ACC112 (cell line): ENCODE measurements at regions not wholly inside any gene's neighbourhood (a gene's known extent, or its start where the extent isn't known, plus 50 kb on each side); places are given as distances from the start of the nearest gene placed in this dataset.

Experiments used
- H2AFZ ChIP-seq: fragments of 200-600 bp; sonication (generic); one replicate; pipeline ENCODE4 v1.6.0; 2017; ENCODE audit warnings: antibody characterized with exemption, low read length; ENCODE audit not compliant: unreplicated experiment
- H3K27ac ChIP-seq: fragments of 200-600 bp; sonication (generic); 2 replicates; pipeline ENCODE4 v1.5.1; 2014; ENCODE audit warnings: low read depth, mild to moderate bottlenecking, antibody characterized with exemption, low read length, moderate library complexity
- H3K27me3 ChIP-seq: fragments of 200-600 bp; sonication (generic); 2 replicates; pipeline ENCODE4 v1.6.1; 2014; ENCODE audit warnings: mild to moderate bottlenecking, antibody characterized with exemption, low read length, moderate library complexity, mixed read lengths; ENCODE audit not compliant: insufficient read depth
- H3K36me3 ChIP-seq: fragments of 200-600 bp; sonication (generic); 2 replicates; pipeline ENCODE4 v1.6.1; 2016; ENCODE audit warnings: mild to moderate bottlenecking, antibody characterized with exemption, low read length, moderate library complexity, mixed read lengths; ENCODE audit not compliant: insufficient read depth
- H3K4me1 ChIP-seq: fragments of 200-600 bp; sonication (generic); one replicate; pipeline ENCODE4 v1.6.1; 2016; ENCODE audit warnings: low read length, mixed read lengths; ENCODE audit not compliant: insufficient read depth, unreplicated experiment, control insufficient read depth
- H3K4me3 ChIP-seq: fragments of 200-600 bp; sonication (generic); 2 replicates; pipeline ENCODE4 v1.5.1; 2014; ENCODE audit warnings: mild to moderate bottlenecking, low read depth, low read length
- H3K79me2 ChIP-seq: fragments of 200-600 bp; sonication (generic); one replicate; pipeline ENCODE4 v1.6.0; 2016; ENCODE audit warnings: low read length; ENCODE audit not compliant: control insufficient read depth, unreplicated experiment, insufficient read depth

DNA sequence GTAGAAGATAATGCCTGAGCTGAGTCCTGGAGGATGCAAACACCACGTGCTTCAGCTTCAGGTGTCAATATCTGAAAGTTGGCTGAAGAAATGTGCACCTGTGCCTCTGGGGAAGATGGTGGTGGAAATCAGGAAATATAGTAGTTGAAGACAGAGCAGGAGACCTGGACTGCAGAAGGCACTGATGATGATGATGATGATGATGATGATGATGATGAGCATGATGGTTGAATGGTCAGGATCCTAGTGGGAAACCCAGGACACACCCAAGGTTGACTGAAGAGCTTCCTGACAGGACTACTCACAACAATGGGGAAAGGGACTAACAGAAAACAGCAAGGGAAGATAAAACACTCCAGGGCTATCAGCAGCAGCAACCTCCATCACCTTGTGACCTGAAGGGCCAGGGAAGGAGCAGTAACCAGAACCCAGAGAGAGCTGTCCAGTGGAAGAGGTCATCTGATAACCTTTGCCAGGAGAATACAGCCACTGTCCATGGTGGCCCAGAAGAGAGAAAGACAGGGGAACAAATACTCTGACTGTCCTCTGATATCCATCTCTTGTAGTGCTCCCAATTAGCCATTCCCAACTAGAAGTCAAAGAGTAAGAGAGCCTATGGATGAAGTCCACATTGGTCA is 170.3 kb downstream of the TSHZ3 start:
- Histone ChIP-seq H2AFZ (no peak overlapping the region), H3K4me3 (no peak overlapping the region), H3K79me2 (no peaks in the 10 kb centered on the region), H3K4me1 (no peaks in the 10 kb centered on the region), H3K27ac (no peak overlapping the region), H3K27me3 (no peaks in the 10 kb centered on the region), H3K36me3 (no peaks in the 10 kb centered on the region)

- H3K27me3 ChIP-seq = no peaks in the 10 kb centered on the region
- H3K79me2 ChIP-seq = no peaks in the 10 kb centered on the region
- no peaks in the 10 kb centered on the region for H3K36me3 ChIP-seq
- H3K4me1 ChIP-seq = no peaks in the 10 kb centered on the region
- no peak overlapping the region for H3K4me3 ChIP-seq
- no peak overlapping the region for H2AFZ ChIP-seq
- H3K27ac ChIP-seq = no peak overlapping the region
Measured at GRCh38 chr19:31177246-31177645, 172.0 kb downstream of the TSHZ3 start.

DNA sequence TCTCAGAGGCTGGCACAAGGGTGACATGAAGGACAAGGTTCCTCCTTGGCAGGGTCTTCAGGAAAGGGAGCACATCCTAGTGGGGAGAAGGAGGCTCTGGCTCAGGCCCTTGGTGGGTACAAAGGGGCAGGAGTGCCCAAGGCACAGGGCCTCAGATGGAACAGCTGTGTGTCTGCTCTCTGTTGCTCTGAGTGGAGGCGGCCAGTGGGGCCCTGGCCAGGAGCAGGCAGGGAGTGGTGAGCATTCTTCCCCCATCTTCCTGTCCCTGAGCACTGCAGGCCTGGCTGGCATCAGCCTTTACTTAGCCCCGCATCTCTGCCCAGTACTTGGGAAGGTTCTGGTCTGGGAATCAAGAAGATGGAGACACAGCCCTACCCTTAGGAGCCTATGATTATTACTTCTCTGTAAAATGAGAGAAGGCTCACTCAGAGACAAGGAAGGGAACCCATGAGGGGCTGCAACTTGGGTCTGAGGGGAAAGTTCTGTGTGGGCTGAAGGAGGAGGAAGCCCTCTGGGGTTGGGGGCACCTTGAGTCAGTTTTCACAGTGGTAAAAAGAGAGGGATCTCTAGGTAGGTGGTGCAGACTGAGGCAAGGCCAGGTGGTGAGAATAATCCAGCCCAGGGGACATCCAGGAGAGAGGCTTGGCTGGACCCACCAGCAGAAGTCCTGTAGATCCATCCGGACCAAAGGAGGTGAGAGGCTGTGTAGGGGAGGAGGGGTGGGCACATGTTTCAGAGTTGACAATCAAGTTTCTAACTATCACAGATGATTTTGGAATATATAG is 173.5 kb downstream of the TSHZ3 start:
- H3K27me3 ChIP-seq = no peaks in the 10 kb centered on the region
- H3K4me3 ChIP-seq = no peak overlapping the region
- no peaks in the 10 kb centered on the region for H3K4me1 ChIP-seq
- H2AFZ ChIP-seq = no peak overlapping the region
- H3K36me3 ChIP-seq = no peaks in the 10 kb centered on the region
- H3K27ac ChIP-seq = no peak overlapping the region
- H3K79me2 ChIP-seq = no peaks in the 10 kb centered on the region

DNA sequence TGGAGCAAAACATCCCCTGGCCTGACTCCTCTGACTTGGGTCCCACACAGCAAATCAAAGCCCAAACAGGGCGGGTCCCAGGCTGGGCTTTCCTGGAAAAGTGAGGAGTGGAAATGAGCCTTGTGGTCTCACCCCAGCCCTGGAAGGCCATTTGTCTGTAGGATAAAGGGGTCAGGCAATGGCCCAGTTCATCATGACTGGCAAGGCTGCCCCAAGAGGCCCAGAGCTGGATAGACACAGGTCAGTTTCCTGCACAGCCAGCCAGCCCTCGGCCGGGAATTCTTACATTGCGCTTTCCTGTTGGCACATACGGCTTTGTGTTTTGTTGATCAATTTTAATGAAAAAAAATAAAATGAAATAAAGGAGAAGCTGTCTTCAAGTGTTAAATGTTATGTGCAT is 174.3 kb downstream of the TSHZ3 start:
- Histone ChIP-seq H3K79me2 (no peaks in the 10 kb centered on the region), H2AFZ (no peak overlapping the region), H3K27ac (no peak overlapping the region), H3K27me3 (no peaks in the 10 kb centered on the region), H3K4me3 (no peak overlapping the region), H3K4me1 (no peaks in the 10 kb centered on the region), H3K36me3 (no peaks in the 10 kb centered on the region)

- Histone ChIP-seq H2AFZ (no peak overlapping the region), H3K27me3 (no peaks in the 10 kb centered on the region), H3K4me1 (no peaks in the 10 kb centered on the region), H3K36me3 (no peaks in the 10 kb centered on the region), H3K27ac (no peak overlapping the region), H3K4me3 (no peak overlapping the region), H3K79me2 (no peaks in the 10 kb centered on the region)
Measured at GRCh38 chr19:31173991-31174390, 175.2 kb downstream of the TSHZ3 start.

- Histone ChIP-seq H3K4me3 (no peak overlapping the region), H2AFZ (no peak overlapping the region), H3K27me3 (no peaks in the 10 kb centered on the region), H3K79me2 (no peaks in the 10 kb centered on the region), H3K4me1 (no peaks in the 10 kb centered on the region), H3K36me3 (no peaks in the 10 kb centered on the region), H3K27ac (no peak overlapping the region)
Measured at GRCh38 chr19:31171936-31172335, 177.3 kb downstream of the TSHZ3 start.

DNA sequence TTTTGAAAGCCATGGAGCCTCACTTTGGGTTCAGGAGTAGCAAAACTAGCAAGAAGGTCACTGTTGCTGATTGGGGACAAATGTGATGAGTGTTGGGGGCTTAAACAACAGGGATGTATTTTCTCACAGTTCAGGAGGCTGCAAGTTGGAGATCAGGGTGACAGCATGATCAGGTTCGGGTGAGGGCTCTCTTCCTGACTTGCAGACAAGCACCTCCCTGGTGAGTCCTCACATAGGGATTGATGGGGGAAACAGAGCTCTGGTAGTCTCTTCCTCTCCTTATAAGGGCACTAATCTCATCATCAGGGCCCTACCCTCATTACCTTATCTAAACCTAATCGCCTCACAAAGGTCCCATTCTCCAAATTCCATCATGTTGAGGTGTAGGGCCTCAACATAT is 179.2 kb downstream of the TSHZ3 start:
- Histone ChIP-seq H3K27me3 (no peaks in the 10 kb centered on the region), H2AFZ (no peak overlapping the region), H3K27ac (no peak overlapping the region), H3K4me3 (no peak overlapping the region), H3K4me1 (no peaks in the 10 kb centered on the region), H3K36me3 (no peaks in the 10 kb centered on the region), H3K79me2 (no peaks in the 10 kb centered on the region)

- H3K36me3 ChIP-seq = no peaks in the 10 kb centered on the region
Measured at GRCh38 chr19:31168106-31168625, 181.1 kb downstream of the TSHZ3 start.

DNA sequence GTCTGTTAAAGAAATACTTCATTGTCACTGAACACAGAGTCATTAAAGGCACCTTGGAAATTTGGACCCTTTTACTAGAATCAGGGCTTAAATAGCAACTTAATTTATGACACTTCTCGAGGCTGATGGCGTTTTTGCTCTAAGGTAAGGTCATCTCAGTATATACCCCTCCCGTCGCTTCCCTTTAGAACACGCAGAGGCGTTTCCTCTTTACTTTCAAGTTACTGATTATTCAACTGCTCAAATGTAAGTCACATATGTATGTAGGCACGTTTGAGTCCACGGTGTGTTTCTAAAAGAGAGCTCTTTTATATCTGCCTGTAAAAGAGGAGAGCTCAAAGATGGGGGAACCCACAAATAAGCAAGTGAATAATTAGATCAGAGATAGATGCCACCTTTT is 181.5 kb downstream of the TSHZ3 start:
- Histone ChIP-seq H3K79me2 (no peaks in the 10 kb centered on the region), H2AFZ (no peak overlapping the region), H3K27me3 (no peaks in the 10 kb centered on the region), H3K4me3 (no peak overlapping the region), H3K36me3 (no peaks in the 10 kb centered on the region), H3K27ac (no peak overlapping the region), H3K4me1 (no peaks in the 10 kb centered on the region)

More at GRCh38 chr19:31168106-31168625, 181.1 kb downstream of the TSHZ3 start:
- Histone ChIP-seq H3K27ac (no peak overlapping the region), H3K4me3 (no peak overlapping the region), H3K4me1 (no peaks in the 10 kb centered on the region), H2AFZ (no peak overlapping the region), H3K27me3 (no peaks in the 10 kb centered on the region), H3K79me2 (no peaks in the 10 kb centered on the region)

DNA sequence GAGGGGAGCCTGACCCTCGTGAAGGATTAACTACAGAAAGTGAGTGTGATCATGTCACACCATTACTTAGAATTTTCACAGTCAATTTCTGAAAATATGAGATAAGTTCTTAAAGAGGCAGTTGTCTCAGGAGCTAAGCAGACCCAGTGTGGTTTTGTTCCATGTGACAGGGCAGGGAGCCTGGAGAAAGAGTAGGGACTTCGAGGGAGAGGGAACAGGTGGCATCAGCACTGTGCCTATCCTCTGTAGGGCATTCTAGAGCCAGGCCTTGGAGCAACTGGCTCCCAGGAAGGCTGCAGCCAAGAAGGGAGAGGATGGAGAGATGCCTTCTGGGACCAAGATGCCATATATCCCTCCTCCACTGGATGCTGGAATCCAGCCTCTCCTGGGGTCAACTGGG is 183.0 kb downstream of the TSHZ3 start:
- Histone ChIP-seq H3K27ac (no peak overlapping the region), H3K27me3 (no peaks in the 10 kb centered on the region), H3K4me1 (no peaks in the 10 kb centered on the region), H3K79me2 (no peaks in the 10 kb centered on the region), H2AFZ (no peak overlapping the region), H3K4me3 (no peak overlapping the region), H3K36me3 (no peaks in the 10 kb centered on the region)

DNA sequence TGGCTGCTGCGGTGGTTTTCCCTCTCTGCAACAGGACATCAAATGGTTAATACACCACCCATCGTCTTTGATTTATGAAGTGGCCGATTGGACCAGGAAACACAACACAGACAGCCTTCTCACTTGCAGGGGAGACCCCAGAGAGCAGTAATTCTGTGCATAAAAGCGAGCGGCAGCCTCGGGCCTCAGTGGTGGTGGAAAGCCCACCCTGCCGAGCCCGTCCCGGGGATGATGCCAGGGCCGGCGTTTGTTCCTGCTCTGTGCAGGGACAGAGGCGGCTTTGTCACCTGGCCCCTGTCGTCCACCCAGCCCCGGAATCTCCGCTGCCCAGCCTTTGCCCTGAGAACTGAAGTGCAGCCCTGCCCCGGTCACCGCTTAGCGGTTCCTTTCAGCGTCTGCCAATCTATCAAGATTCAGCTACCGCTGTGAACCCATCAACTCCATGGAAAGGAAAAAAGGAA is 184.4 kb downstream of the TSHZ3 start:
- no peaks in the 10 kb centered on the region for H3K27me3 ChIP-seq
- H3K4me1 ChIP-seq = no peaks in the 10 kb centered on the region
- H3K4me3 ChIP-seq = no peak overlapping the region
- H3K27ac ChIP-seq = no peak overlapping the region
- H3K36me3 ChIP-seq = no peaks in the 10 kb centered on the region
- H2AFZ ChIP-seq = no peak overlapping the region
- H3K79me2 ChIP-seq = no peaks in the 10 kb centered on the region
